T-helper 1 cell treated with Interleukin-12 subunit alpha and Interleukin-12 subunit beta and Interleukin-4 antibody, amounts not matched to agents 30 μg/mL and 1 μg/mL, for 36 hours (primary cell): ENCODE measurements at regions not wholly inside any gene's neighbourhood (a gene's known extent, or its start where the extent isn't known, plus 50 kb on each side); places are given as distances from the start of the nearest gene placed in this dataset.

Experiments
- H3K27ac Mint-ChIP-seq: one replicate; pipeline ENCODE4 v1.8.0; 2021; ENCODE audit warnings: mild to moderate bottlenecking, mixed read lengths
- H3K27me3 Mint-ChIP-seq: one replicate; pipeline ENCODE4 v1.8.0; 2021; ENCODE audit warnings: low read depth, mixed read lengths
- H3K36me3 Mint-ChIP-seq: one replicate; pipeline ENCODE4 v1.8.0; 2021; ENCODE audit warnings: low read depth, mixed read lengths
- H3K4me1 Mint-ChIP-seq: one replicate; pipeline ENCODE4 v1.8.0; 2021; ENCODE audit warnings: low read depth, mixed read lengths
- H3K4me3 Mint-ChIP-seq: one replicate; pipeline ENCODE4 v1.8.0; 2021; ENCODE audit warnings: mild to moderate bottlenecking, moderate library complexity, mixed read lengths
- H3K9me3 Mint-ChIP-seq: one replicate; pipeline ENCODE4 v1.8.0; 2021; ENCODE audit warnings: mixed read lengths

- Mint-ChIP-seq H3K27ac (no peak overlapping the region), H3K4me3 (no peak overlapping the region), H3K27me3 (no peaks in the 10 kb centered on the region), H3K36me3 (no peaks in the 10 kb centered on the region), H3K9me3 (peaks cover 4% of the 10 kb centered on the region), H3K4me1 (no peaks in the 10 kb centered on the region)
Observed at GRCh38 chr5:10073441-10074104, 176.1 kb downstream of the ATPSCKMT start.

GRCh38 chr5:10069637-10070313 is 179.9 kb downstream of the ATPSCKMT start:
- H3K4me1 Mint-ChIP-seq, result no peaks in the 10 kb centered on the region
- H3K4me3 Mint-ChIP-seq, result no peak overlapping the region
- peaks cover 4% of the 10 kb centered on the region for H3K9me3 Mint-ChIP-seq
- no peaks in the 10 kb centered on the region for H3K36me3 Mint-ChIP-seq
- H3K27ac Mint-ChIP-seq, result no peak overlapping the region
- no peaks in the 10 kb centered on the region for H3K27me3 Mint-ChIP-seq

- no peak overlapping the region for H3K27ac Mint-ChIP-seq
Observed at GRCh38 chr5:10065428-10066000, 184.2 kb downstream of the ATPSCKMT start.

GRCh38 chr5:10064546-10065195 is 185.0 kb downstream of the ATPSCKMT start:
- Mint-ChIP-seq H3K4me3 (no peak overlapping the region), H3K4me1 (no peaks in the 10 kb centered on the region), H3K36me3 (no peaks in the 10 kb centered on the region), H3K9me3 (peaks cover 3% of the 10 kb centered on the region), H3K27ac (no peak overlapping the region), H3K27me3 (no peaks in the 10 kb centered on the region)

More at GRCh38 chr5:10065428-10066000, 184.2 kb downstream of the ATPSCKMT start:
- no peaks in the 10 kb centered on the region for H3K36me3 Mint-ChIP-seq
- H3K27me3 Mint-ChIP-seq, result no peaks in the 10 kb centered on the region
- H3K4me1 Mint-ChIP-seq, result no peaks in the 10 kb centered on the region
- H3K9me3 Mint-ChIP-seq, result peaks cover 4% of the 10 kb centered on the region
- no peak overlapping the region for H3K4me3 Mint-ChIP-seq

- H3K4me1 Mint-ChIP-seq, result no peaks in the 10 kb centered on the region
- H3K36me3 Mint-ChIP-seq, result no peaks in the 10 kb centered on the region
- no peaks in the 10 kb centered on the region for H3K27me3 Mint-ChIP-seq
- H3K4me3 Mint-ChIP-seq, result no peak overlapping the region
- H3K9me3 Mint-ChIP-seq, result no peaks in the 10 kb centered on the region
- H3K27ac Mint-ChIP-seq, result no peak overlapping the region
Observed at GRCh38 chr5:10063997-10064396, 185.7 kb downstream of the ATPSCKMT start.

- H3K36me3 Mint-ChIP-seq, result no peaks in the 10 kb centered on the region
- H3K4me3 Mint-ChIP-seq, result no peak overlapping the region
- H3K27me3 Mint-ChIP-seq, result no peaks in the 10 kb centered on the region
- H3K27ac Mint-ChIP-seq, result no peak overlapping the region
- H3K4me1 Mint-ChIP-seq, result no peaks in the 10 kb centered on the region
- peaks cover 5% of the 10 kb centered on the region for H3K9me3 Mint-ChIP-seq
Observed at GRCh38 chr5:10059980-10060379, 189.7 kb downstream of the ATPSCKMT start.

- Mint-ChIP-seq H3K9me3 (peaks cover 5% of the 10 kb centered on the region), H3K4me3 (no peak overlapping the region), H3K36me3 (no peaks in the 10 kb centered on the region), H3K27me3 (no peaks in the 10 kb centered on the region), H3K27ac (no peak overlapping the region), H3K4me1 (no peaks in the 10 kb centered on the region)
Observed at GRCh38 chr5:10059556-10059955, 190.1 kb downstream of the ATPSCKMT start.

- peak overlapping the region; percentile 41 for H3K27ac Mint-ChIP-seq
- no peaks in the 10 kb centered on the region for H3K27me3 Mint-ChIP-seq
- H3K4me3 Mint-ChIP-seq, result no peak overlapping the region
- H3K4me1 Mint-ChIP-seq, result no peaks in the 10 kb centered on the region
- H3K9me3 Mint-ChIP-seq, result peaks cover 20% of the 10 kb centered on the region
- no peaks in the 10 kb centered on the region for H3K36me3 Mint-ChIP-seq
Observed at GRCh38 chr5:10057356-10057755, 192.3 kb downstream of the ATPSCKMT start.

- H3K36me3 Mint-ChIP-seq, result no peaks in the 10 kb centered on the region
- no peaks in the 10 kb centered on the region for H3K27me3 Mint-ChIP-seq
- peaks cover 24% of the 10 kb centered on the region for H3K9me3 Mint-ChIP-seq
- no peak overlapping the region for H3K27ac Mint-ChIP-seq
- H3K4me1 Mint-ChIP-seq, result no peaks in the 10 kb centered on the region
- no peak overlapping the region for H3K4me3 Mint-ChIP-seq
Observed at GRCh38 chr5:10056228-10056760, 193.4 kb downstream of the ATPSCKMT start.

- H3K4me1 Mint-ChIP-seq, result no peaks in the 10 kb centered on the region
- H3K27ac Mint-ChIP-seq, result no peak overlapping the region
- H3K9me3 Mint-ChIP-seq, result peaks cover 34% of the 10 kb centered on the region
- no peaks in the 10 kb centered on the region for H3K27me3 Mint-ChIP-seq
- H3K4me3 Mint-ChIP-seq, result no peak overlapping the region
- no peaks in the 10 kb centered on the region for H3K36me3 Mint-ChIP-seq
Observed at GRCh38 chr5:10049858-10050455, 199.7 kb downstream of the ATPSCKMT start.

GRCh38 chr5:10046676-10047075 is 203.0 kb downstream of the ATPSCKMT start:
- H3K4me1 Mint-ChIP-seq, result no peaks in the 10 kb centered on the region
- H3K9me3 Mint-ChIP-seq, result peaks cover 16% of the 10 kb centered on the region
- H3K36me3 Mint-ChIP-seq, result no peaks in the 10 kb centered on the region

GRCh38 chr5:10045376-10045775 is 204.3 kb downstream of the ATPSCKMT start:
- no peak overlapping the region for H3K27ac Mint-ChIP-seq
- H3K27me3 Mint-ChIP-seq, result no peaks in the 10 kb centered on the region
- H3K4me1 Mint-ChIP-seq, result no peaks in the 10 kb centered on the region
- H3K36me3 Mint-ChIP-seq, result no peaks in the 10 kb centered on the region
- H3K4me3 Mint-ChIP-seq, result no peak overlapping the region
- peaks cover 5% of the 10 kb centered on the region for H3K9me3 Mint-ChIP-seq

More at GRCh38 chr5:10046676-10047075, 203.0 kb downstream of the ATPSCKMT start:
- Mint-ChIP-seq H3K4me3 (no peak overlapping the region), H3K27me3 (no peaks in the 10 kb centered on the region), H3K27ac (no peak overlapping the region)

- no peaks in the 10 kb centered on the region for H3K27me3 Mint-ChIP-seq
- no peak overlapping the region for H3K4me3 Mint-ChIP-seq
- H3K4me1 Mint-ChIP-seq, result no peaks in the 10 kb centered on the region
- H3K27ac Mint-ChIP-seq, result no peak overlapping the region
- no peaks in the 10 kb centered on the region for H3K9me3 Mint-ChIP-seq
- no peaks in the 10 kb centered on the region for H3K36me3 Mint-ChIP-seq
Observed at GRCh38 chr5:10036136-10036815, 213.4 kb downstream of the ATPSCKMT start.

GRCh38 chr5:10034001-10034400 is 215.7 kb downstream of the ATPSCKMT start:
- H3K27ac Mint-ChIP-seq, result no peak overlapping the region
- H3K4me1 Mint-ChIP-seq, result no peaks in the 10 kb centered on the region
- no peaks in the 10 kb centered on the region for H3K9me3 Mint-ChIP-seq
- no peaks in the 10 kb centered on the region for H3K36me3 Mint-ChIP-seq
- no peak overlapping the region for H3K4me3 Mint-ChIP-seq
- no peaks in the 10 kb centered on the region for H3K27me3 Mint-ChIP-seq
